HepG2 (cell line): ENCODE measurements at regions not wholly inside any gene's neighbourhood (a gene's known extent, or its start where the extent isn't known, plus 50 kb on each side); places are given as distances from the start of the nearest gene placed in this dataset.

Experiments used
- EZH2 ChIP-seq: conservative IDR thresholded peaks from 2 replicates; pipeline ENCODE4 v1.6.1; 2012; ENCODE audit warnings: mild to moderate bottlenecking, low read depth, low read length, moderate library complexity
- GATAD2A ChIP-seq: IDR thresholded peaks from 2 replicates; pipeline ENCODE4 v1.6.1; 2016
- HOXA7 ChIP-seq: sonication (generic); formaldehyde crosslinking; IDR thresholded peaks from 2 replicates; pipeline ENCODE4 v1.8.1; 2022; ENCODE audit warnings: mild to moderate bottlenecking, missing genetic modification reagents, moderate library complexity
- POLR2A ChIP-seq, 2 experiments: IDR thresholded peaks; 2 replicates each; pipeline ENCODE4 v1.6.1; 2011; ENCODE audit warnings: low read depth in 2 of 2, low read length in 2 of 2, mild to moderate bottlenecking in 1 of 2, moderate library complexity in 1 of 2; ENCODE audit not compliant: insufficient read depth in 1 of 2
- RAD21 ChIP-seq: fragments of 450-650 bp; formaldehyde crosslinking; IDR thresholded peaks from 2 replicates; pipeline ENCODE4 v1.5.0; 2020; ENCODE audit warnings: mild to moderate bottlenecking
- RXRB ChIP-seq: IDR thresholded peaks from 2 replicates; pipeline ENCODE4 v1.6.1; 2016; ENCODE audit warnings: borderline replicate concordance, missing genetic modification reagents, missing compliant biosample characterization
- SP5 ChIP-seq: IDR thresholded peaks from 2 replicates; pipeline ENCODE4 v1.6.1; 2016; ENCODE audit warnings: low read depth, borderline replicate concordance
- ZFP90 ChIP-seq: sonication (generic); formaldehyde crosslinking; IDR thresholded peaks from 2 replicates; pipeline ENCODE4 v1.8.0; 2022; ENCODE audit warnings: missing genetic modification reagents, mild to moderate bottlenecking, inconsistent platforms, borderline replicate concordance
- ZNF34 ChIP-seq: sonication (generic); formaldehyde crosslinking; IDR thresholded peaks from 2 replicates; pipeline ENCODE4 v1.4.0; 2020; ENCODE audit warnings: mild to moderate bottlenecking, missing genetic modification reagents, borderline replicate concordance
- ZSCAN22 ChIP-seq: sonication (generic); formaldehyde crosslinking; IDR thresholded peaks from 2 replicates; pipeline ENCODE4 v1.4.0; 2020; ENCODE audit warnings: mild to moderate bottlenecking, missing genetic modification reagents
- ZZZ3 ChIP-seq: sonication (generic); formaldehyde crosslinking; IDR thresholded peaks from 2 replicates; pipeline ENCODE4 v1.4.0; 2020; ENCODE audit warnings: missing genetic modification reagents, mild to moderate bottlenecking, borderline replicate concordance
- TF ChIP-seq, protein P1 (sequence below): sonication (generic); formaldehyde crosslinking; IDR thresholded peaks from 2 replicates; pipeline ENCODE4 v1.4.0; 2020; ENCODE audit warnings: mild to moderate bottlenecking, missing genetic modification reagents
- TF ChIP-seq, protein P2 (sequence below): sonication (generic); formaldehyde crosslinking; IDR thresholded peaks from 2 replicates; pipeline ENCODE4 v1.4.0; 2020; ENCODE audit warnings: missing genetic modification reagents

DNA sequence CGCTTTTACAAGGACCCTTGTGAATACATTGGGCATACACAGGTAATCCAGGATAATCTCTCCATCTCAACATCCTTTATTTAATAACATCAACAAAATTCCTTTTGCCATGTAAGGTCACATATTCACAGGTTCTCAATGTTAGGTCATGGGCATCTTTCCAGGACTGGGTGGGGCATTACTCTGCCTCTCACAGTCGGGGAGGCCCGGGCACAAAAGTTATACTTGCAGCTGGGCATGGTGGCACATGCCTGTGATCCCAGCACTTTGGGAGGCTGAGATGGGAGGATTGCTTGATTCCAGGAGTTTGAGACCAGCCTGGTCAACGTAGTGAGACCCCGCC lies 93.7 kb upstream of the AP1S2 start:
- TF ChIP-seq GATAD2A (CRISPR knock-in tag) (no peak), RXRB (no peak), ZZZ3 (CRISPR knock-in tag) (no peak), ZNF34 (no peak), ZSCAN22 (CRISPR knock-in tag) (no peak), EZH2 (no peak), ZFP90 (CRISPR knock-in tag) (no peak), POLR2A (IDR thresholded peaks at IDR 0.05; ENCODE audit: insufficient read depth in 1 of 2, low read depth in 2 of 2, low read length in 2 of 2) (no peak), RAD21 (CRISPR knock-in tag) (no peak), HOXA7 (CRISPR knock-in tag) (no peak), SP5 (no peak)
- TF ChIP-seq, protein P1, sequence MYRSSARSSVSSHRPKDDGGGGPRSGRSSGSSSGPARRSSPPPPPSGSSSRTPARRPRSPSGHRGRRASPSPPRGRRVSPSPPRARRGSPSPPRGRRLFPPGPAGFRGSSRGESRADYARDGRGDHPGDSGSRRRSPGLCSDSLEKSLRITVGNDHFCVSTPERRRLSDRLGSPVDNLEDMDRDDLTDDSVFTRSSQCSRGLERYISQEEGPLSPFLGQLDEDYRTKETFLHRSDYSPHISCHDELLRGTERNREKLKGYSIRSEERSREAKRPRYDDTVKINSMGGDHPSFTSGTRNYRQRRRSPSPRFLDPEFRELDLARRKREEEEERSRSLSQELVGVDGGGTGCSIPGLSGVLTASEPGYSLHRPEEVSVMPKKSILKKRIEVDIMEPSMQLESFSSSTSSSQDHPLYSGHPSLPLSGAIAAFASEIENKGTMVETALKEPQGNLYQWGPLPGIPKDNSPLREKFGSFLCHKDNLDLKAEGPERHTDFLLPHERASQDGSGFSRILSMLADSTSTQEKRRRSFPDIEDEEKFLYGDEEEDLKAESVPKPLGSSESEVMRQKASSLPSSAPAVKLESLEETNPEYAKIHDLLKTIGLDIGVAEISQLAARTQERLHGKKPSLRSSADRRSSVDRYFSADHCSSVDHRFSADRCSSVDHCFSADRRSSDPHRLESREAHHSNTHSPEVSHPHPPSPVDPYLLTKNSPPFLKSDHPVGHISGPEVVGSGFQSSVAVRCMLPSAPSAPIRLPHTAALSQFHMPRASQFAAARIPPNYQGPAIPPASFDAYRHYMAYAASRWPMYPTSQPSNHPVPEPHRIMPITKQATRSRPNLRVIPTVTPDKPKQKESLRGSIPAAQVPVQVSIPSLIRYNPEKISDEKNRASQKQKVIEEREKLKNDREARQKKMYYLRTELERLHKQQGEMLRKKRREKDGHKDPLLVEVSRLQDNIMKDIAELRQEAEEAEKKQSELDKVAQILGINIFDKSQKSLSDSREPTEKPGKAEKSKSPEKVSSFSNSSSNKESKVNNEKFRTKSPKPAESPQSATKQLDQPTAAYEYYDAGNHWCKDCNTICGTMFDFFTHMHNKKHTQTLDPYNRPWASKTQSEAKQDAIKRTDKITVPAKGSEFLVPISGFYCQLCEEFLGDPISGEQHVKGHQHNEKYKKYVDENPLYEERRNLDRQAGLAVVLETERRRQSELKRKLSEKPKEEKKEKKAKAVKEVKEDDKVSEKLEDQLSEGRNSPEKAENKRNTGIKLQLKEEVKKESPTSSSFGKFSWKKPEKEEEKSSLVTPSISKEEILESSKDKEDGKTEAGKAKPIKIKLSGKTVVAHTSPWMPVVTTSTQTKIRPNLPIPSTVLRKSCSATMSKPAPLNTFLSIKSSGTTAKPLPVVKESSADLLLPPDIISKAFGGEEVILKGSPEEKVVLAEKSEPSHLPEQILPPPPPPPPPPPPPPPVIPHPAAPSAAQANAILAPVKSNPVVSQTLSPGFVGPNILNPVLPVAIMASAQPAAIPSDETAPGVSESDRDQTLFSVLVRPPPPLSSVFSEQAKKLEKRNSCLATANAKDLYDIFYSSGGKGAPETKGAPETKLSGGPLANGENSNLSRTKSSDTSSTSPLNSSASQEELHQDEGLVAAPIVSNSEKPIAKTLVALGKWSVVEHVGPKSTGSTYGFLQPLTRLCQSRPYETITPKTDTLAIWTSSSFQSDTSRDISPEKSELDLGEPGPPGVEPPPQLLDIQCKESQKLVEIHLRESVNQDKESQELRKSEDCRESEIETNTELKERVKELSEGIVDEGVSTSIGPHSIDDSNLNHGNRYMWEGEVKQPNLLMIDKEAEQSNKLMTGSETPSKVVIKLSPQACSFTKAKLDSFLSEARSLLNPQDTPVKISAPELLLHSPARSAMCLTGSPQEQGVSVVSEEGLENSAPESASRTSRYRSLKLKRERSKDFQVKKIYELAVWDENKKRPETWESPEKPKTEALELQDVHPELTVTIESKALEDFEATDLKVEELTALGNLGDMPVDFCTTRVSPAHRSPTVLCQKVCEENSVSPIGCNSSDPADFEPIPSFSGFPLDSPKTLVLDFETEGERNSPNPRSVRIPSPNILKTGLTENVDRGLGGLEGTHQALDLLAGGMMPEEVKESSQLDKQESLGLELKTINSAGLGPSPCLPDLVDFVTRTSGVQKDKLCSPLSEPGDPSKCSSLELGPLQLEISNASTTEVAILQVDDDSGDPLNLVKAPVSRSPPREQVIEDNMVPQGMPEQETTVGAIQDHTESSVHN (CRISPR knock-in tag): no peak
- TF ChIP-seq, protein P2, sequence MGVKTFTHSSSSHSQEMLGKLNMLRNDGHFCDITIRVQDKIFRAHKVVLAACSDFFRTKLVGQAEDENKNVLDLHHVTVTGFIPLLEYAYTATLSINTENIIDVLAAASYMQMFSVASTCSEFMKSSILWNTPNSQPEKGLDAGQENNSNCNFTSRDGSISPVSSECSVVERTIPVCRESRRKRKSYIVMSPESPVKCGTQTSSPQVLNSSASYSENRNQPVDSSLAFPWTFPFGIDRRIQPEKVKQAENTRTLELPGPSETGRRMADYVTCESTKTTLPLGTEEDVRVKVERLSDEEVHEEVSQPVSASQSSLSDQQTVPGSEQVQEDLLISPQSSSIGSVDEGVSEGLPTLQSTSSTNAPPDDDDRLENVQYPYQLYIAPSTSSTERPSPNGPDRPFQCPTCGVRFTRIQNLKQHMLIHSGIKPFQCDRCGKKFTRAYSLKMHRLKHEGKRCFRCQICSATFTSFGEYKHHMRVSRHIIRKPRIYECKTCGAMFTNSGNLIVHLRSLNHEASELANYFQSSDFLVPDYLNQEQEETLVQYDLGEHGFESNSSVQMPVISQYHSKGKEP: no peak
